Gastroesophageal sphincter (tissue), 3 donors: ENCODE measurements at regions not wholly inside any gene's neighbourhood (a gene's known extent, or its start where the extent isn't known, plus 50 kb on each side); places are given as distances from the start of the nearest gene placed in this dataset.

Experiments used
- EP300 ChIP-seq: sonication (generic); formaldehyde crosslinking; IDR thresholded peaks from one replicate; pipeline ENCODE4 v1.6.1; 2017; ENCODE audit warnings: antibody characterized with exemption, mild to moderate bottlenecking
- TF ChIP-seq, protein P1 (sequence below), 4 experiments: fragments of 200-600 bp in 2 of 4; fragments of 450-650 bp in 2 of 4; sonication (generic) in 1 of 4; IDR thresholded peaks; one replicate each; pipeline ENCODE4 v1.5.1; 2017 to 2019; ENCODE audit warnings: antibody characterized with exemption in 4 of 4, mild to moderate bottlenecking in 2 of 4, moderate library complexity in 2 of 4

DNA sequence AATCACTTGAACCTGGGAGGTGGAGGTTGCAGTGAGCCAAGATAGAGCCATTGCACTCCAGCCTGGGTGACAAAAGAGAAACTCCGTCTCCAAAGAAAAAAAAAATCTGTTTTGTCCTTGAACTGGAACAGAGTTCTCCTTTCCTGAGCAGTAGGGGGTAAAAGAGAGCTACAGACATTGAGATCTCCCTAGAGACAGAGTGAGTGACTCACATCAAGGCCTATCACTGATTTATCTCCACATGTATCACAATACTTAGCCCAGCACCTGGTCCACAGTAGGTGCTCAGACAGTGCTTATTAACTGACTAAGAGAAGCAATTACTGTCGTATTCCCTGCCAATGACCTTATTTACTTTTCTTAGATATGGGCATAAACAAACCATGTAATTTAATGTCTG, 354.1 kb upstream of the C1orf87 start:
- TF ChIP-seq, protein P1, sequence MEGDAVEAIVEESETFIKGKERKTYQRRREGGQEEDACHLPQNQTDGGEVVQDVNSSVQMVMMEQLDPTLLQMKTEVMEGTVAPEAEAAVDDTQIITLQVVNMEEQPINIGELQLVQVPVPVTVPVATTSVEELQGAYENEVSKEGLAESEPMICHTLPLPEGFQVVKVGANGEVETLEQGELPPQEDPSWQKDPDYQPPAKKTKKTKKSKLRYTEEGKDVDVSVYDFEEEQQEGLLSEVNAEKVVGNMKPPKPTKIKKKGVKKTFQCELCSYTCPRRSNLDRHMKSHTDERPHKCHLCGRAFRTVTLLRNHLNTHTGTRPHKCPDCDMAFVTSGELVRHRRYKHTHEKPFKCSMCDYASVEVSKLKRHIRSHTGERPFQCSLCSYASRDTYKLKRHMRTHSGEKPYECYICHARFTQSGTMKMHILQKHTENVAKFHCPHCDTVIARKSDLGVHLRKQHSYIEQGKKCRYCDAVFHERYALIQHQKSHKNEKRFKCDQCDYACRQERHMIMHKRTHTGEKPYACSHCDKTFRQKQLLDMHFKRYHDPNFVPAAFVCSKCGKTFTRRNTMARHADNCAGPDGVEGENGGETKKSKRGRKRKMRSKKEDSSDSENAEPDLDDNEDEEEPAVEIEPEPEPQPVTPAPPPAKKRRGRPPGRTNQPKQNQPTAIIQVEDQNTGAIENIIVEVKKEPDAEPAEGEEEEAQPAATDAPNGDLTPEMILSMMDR (IDR thresholded peaks at IDR 0.05) = no peak
- no peak for TF ChIP-seq EP300
